G401 (cell line): ENCODE measurements at regions not wholly inside any gene's neighbourhood (a gene's known extent, or its start where the extent isn't known, plus 50 kb on each side); places are given as distances from the start of the nearest gene placed in this dataset.
"Not testable (repeated sequence)": the region's sequence is repeated elsewhere in the genome, so short reads cannot be mapped to it uniquely, and the experiment has no call there.

ENCODE experiments used
- DNase-seq: peaks from one replicate; pipeline ENCODE4 v3.0.0-alpha.2; 2015; ENCODE audit warnings: low spot score
- in situ Hi-C: cut with HindIII; loops from 2 replicates; pipeline ENCODE4 v1.10.0; 2016; ENCODE audit warnings: low sequenced_read_pairs, mixed read lengths

GRCh38 chr3:35849496-35849895, 210.2 kb downstream of the ARPP21 start:
- in situ Hi-C loops = no loop called here
- no peak for DNase-seq

- in situ Hi-C loops = no loop called here
- no peak for DNase-seq
Observed at GRCh38 chr3:35849963-35850362, 210.6 kb downstream of the ARPP21 start.

GRCh38 chr3:35857004-35857403, 217.7 kb downstream of the ARPP21 start:
- in situ Hi-C loops = no loop called here
- no peak for DNase-seq

- DNase-seq = no peak
- in situ Hi-C loops = no loop called here
Observed at GRCh38 chr3:35862057-35862456, 222.7 kb downstream of the ARPP21 start.

GRCh38 chr3:35864871-35865270, 225.5 kb downstream of the ARPP21 start:
- no peak for DNase-seq
- in situ Hi-C loops = no loop called here

- in situ Hi-C loops = no loop called here
Observed at GRCh38 chr3:35867791-35868190, 228.5 kb downstream of the ARPP21 start.

GRCh38 chr3:35871009-35871408, 231.7 kb downstream of the ARPP21 start:
- in situ Hi-C loops = no loop called here
- DNase-seq = no peak

More at GRCh38 chr3:35867791-35868190, 228.5 kb downstream of the ARPP21 start:
- no peak for DNase-seq

- in situ Hi-C loops = no loop called here
- DNase-seq = no peak
Observed at GRCh38 chr3:35883929-35884328, 244.6 kb downstream of the ARPP21 start.

GRCh38 chr3:35894735-35895134, 255.4 kb downstream of the ARPP21 start:
- no peak for DNase-seq
- in situ Hi-C loops = no loop called here

GRCh38 chr3:35899245-35899644, 259.9 kb downstream of the ARPP21 start:
- DNase-seq = no peak
- in situ Hi-C loops = no loop called here

GRCh38 chr3:35900079-35900478, 260.8 kb downstream of the ARPP21 start:
- DNase-seq = no peak
- in situ Hi-C loops = no loop called here

- in situ Hi-C loops = no loop called here
- peak; percentile 91 for DNase-seq
Observed at GRCh38 chr3:35908366-35909232, 269.3 kb downstream of the ARPP21 start.

- in situ Hi-C loops = no loop called here
Observed at GRCh38 chr3:35919160-35919559, 279.8 kb downstream of the ARPP21 start.

GRCh38 chr3:35921718-35922117, 282.4 kb downstream of the ARPP21 start:
- no peak for DNase-seq

More at GRCh38 chr3:35919160-35919559, 279.8 kb downstream of the ARPP21 start:
- no peak for DNase-seq

GRCh38 chr3:35924070-35924469, 284.7 kb downstream of the ARPP21 start:
- in situ Hi-C loops = not testable (repeated sequence)
- peak; percentile 49 for DNase-seq

More at GRCh38 chr3:35921718-35922117, 282.4 kb downstream of the ARPP21 start:
- in situ Hi-C loops = no loop called here

- in situ Hi-C loops = no loop called here
- DNase-seq = no peak
Observed at GRCh38 chr3:35927441-35927840, 288.1 kb downstream of the ARPP21 start.

- in situ Hi-C loops = no loop called here
- no peak for DNase-seq
Observed at GRCh38 chr3:35929158-35929557, 289.8 kb downstream of the ARPP21 start.

- DNase-seq = no peak
- in situ Hi-C loops = no loop called here
Observed at GRCh38 chr3:35931867-35932266, 292.5 kb downstream of the ARPP21 start.

- in situ Hi-C loops = no loop called here
- no peak for DNase-seq
Observed at GRCh38 chr3:35932995-35933394, 293.7 kb downstream of the ARPP21 start.

GRCh38 chr3:35936571-35936970, 297.2 kb downstream of the ARPP21 start:
- in situ Hi-C loops = no loop called here
- DNase-seq = no peak
